ENCODE measurements at regions not wholly inside any gene's neighbourhood (a gene's known extent, or its start where the extent isn't known, plus 50 kb on each side); places are given as distances from the start of the nearest gene placed in this dataset.
"Not testable (repeated sequence)": the region's sequence is repeated elsewhere in the genome, so short reads cannot be mapped to it uniquely, and the experiment has no call there.

DNA sequence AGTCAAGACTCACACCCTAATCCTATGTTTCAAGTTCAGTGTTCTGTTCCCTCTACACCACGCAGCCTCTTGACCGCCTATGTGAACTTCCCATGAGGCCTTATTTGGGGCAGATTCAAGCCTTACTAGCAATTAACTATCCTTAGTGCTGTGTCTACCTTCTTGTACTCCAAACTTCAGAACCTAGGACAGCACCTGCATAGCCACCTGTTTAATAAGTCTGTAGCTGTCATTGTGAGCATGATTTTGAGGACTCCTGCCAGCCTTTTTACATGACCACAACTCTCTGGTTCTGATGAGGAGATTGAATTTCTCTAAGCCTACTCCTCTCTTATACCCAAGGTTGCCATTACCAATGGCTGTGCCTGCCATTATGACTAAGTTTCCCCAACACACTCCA is 50.8 kb upstream of the PCSK1 start:
- H3K36me3 ChIP-seq (ENCODE audit: control insufficient read depth in 2 of 2, insufficient read depth in 2 of 2, low read length in 2 of 2), result no peaks in the 10 kb centered on the region
- H3K4me1 ChIP-seq (ENCODE audit: control insufficient read depth, insufficient read depth, low read length), result no peaks in the 10 kb centered on the region
- H3K9ac ChIP-seq (ENCODE audit: low read length in 2 of 2), result no peak overlapping the region
- H3K9me3 ChIP-seq (ENCODE audit: control insufficient read depth in 2 of 2, low read length in 2 of 2), result no peaks in the 10 kb centered on the region
- no peak overlapping the region for H3K27ac ChIP-seq (ENCODE audit: low read length)
- no peak overlapping the region for H3K4me3 ChIP-seq (ENCODE audit: low read length in 2 of 2)
- no peaks in the 10 kb centered on the region for H3K27me3 ChIP-seq (ENCODE audit: control insufficient read depth in 1 of 2, insufficient read depth in 2 of 2, low read length in 2 of 2)

DNA sequence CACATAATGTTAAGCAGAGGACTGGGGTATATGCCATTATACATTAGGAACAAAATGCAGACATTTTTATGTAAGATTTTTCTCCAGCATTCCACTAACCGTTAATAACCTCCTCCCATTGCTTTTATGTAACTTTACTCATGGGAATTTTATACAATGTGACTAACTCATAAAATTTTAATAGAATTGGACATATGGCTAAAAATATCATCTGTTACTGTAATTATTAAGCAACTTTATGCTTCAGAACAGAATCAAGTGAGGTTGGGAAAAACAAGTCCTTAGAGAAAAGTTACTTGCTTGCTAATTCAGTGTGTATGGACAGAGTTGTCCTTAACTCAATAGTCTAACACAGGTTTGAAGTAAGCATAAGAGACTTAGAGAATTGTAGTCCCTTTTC is 54.8 kb upstream of the PCSK1 start:
- Histone ChIP-seq H3K4me1 (ENCODE audit: control insufficient read depth, insufficient read depth, low read length) (no peaks in the 10 kb centered on the region), H3K36me3 (ENCODE audit: control insufficient read depth in 2 of 2, insufficient read depth in 2 of 2, low read length in 2 of 2) (no peaks in the 10 kb centered on the region), H3K27me3 (ENCODE audit: control insufficient read depth in 1 of 2, insufficient read depth in 2 of 2, low read length in 2 of 2) (no peaks in the 10 kb centered on the region), H3K9ac (ENCODE audit: low read length in 2 of 2) (no peak overlapping the region), H3K27ac (ENCODE audit: low read length) (no peak overlapping the region), H3K9me3 (ENCODE audit: control insufficient read depth in 2 of 2, low read length in 2 of 2) (no peaks in the 10 kb centered on the region), H3K4me3 (ENCODE audit: low read length in 2 of 2) (no peak overlapping the region)

DNA sequence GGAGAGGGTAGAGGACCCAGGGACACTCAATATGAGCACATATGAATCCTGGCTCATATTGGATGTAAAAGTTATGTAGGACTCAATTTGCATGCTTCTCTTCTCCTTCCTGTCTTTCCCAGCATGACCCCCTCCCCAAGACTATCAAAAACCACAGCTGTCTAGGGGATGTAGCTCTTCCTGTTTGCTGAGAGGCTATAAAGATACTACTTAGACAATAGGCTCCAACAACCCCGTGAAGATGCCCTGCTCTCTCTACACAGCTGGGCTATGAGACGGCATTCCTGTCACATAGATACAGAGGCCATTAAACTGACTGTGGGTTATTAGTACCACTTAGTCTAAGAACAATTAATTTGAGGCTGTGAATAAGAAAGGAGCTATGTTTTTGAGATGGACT is 56.5 kb upstream of the PCSK1 start:
- Histone ChIP-seq H3K9ac (ENCODE audit: low read length in 2 of 2) (no peak overlapping the region), H3K4me1 (ENCODE audit: control insufficient read depth, insufficient read depth, low read length) (no peaks in the 10 kb centered on the region), H3K27me3 (ENCODE audit: control insufficient read depth in 1 of 2, insufficient read depth in 2 of 2, low read length in 2 of 2) (no peaks in the 10 kb centered on the region), H3K27ac (ENCODE audit: low read length) (no peak overlapping the region), H3K4me3 (ENCODE audit: low read length in 2 of 2) (no peak overlapping the region), H3K36me3 (ENCODE audit: control insufficient read depth in 2 of 2, insufficient read depth in 2 of 2, low read length in 2 of 2) (no peaks in the 10 kb centered on the region), H3K9me3 (ENCODE audit: control insufficient read depth in 2 of 2, low read length in 2 of 2) (no peaks in the 10 kb centered on the region)

DNA sequence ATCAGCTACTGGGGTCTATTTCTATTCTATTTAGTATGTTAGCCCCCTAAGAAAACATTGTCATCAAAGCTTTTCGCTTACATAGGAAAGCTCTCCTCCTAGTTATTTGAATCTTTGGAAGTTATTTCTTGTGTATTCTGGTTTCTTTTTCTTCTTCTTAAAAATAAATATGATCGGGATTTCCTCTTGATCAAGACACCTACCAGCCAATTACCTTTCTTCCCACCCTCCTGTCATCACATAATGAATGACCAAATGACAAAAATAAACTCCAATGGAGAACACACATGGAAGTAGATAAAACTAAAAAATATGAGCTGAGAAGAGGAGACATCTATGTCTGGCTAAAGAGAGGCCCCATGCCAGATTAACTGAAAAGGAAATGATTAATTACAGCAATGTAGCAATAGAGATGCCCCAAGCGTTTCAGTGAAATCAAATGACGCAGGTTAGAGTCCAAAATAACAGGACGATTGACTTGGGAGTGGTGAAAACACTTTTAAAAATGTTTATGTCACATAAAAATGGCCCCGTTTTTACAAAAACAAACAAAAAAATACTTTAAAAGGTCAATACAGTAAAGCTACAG is 59.5 kb upstream of the PCSK1 start:
- Histone ChIP-seq H3K36me3 (ENCODE audit: control insufficient read depth in 2 of 2, insufficient read depth in 2 of 2, low read length in 2 of 2) (no peaks in the 10 kb centered on the region), H3K4me1 (ENCODE audit: control insufficient read depth, insufficient read depth, low read length) (no peaks in the 10 kb centered on the region), H3K27ac (ENCODE audit: low read length) (no peak overlapping the region), H3K4me3 (ENCODE audit: low read length in 2 of 2) (no peak overlapping the region), H3K27me3 (ENCODE audit: control insufficient read depth in 1 of 2, insufficient read depth in 2 of 2, low read length in 2 of 2) (no peaks in the 10 kb centered on the region), H3K9ac (ENCODE audit: low read length in 2 of 2) (no peak overlapping the region), H3K9me3 (ENCODE audit: control insufficient read depth in 2 of 2, low read length in 2 of 2) (no peaks in the 10 kb centered on the region)

DNA sequence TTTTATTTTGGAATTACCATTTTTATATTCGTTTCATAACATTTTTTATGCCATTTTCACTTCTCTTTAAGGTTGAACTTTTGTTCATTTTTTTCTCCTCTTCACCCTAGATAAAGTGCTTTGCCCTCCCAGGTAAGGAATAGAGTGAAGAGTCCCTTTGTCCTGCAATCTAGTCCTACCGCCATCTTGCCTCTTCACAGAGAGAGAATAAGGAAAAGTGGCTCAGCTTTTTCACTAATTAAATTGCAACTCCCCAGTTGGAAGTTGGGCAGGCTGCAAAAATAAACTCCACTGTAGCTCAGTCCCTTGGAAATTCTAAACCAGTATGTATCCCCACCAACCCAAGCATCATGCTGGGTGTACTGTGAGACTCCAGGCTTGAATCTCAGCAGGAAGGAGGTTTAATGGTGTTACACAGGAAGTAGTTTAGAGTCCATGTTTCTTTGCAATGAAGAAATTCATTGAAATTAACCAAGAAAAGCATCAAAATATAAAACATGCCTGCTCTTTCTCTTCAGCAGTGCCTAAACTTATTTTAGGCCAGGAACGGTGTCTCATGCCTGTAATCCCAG is 60.3 kb upstream of the PCSK1 start:
- Histone ChIP-seq H3K27me3 (ENCODE audit: control insufficient read depth in 1 of 2, insufficient read depth in 2 of 2, low read length in 2 of 2) (no peaks in the 10 kb centered on the region), H3K9ac (ENCODE audit: low read length in 2 of 2) (no peak overlapping the region), H3K36me3 (ENCODE audit: control insufficient read depth in 2 of 2, insufficient read depth in 2 of 2, low read length in 2 of 2) (no peaks in the 10 kb centered on the region), H3K27ac (ENCODE audit: low read length) (no peak overlapping the region), H3K9me3 (ENCODE audit: control insufficient read depth in 2 of 2, low read length in 2 of 2) (no peaks in the 10 kb centered on the region), H3K4me3 (ENCODE audit: low read length in 2 of 2) (no peak overlapping the region), H3K4me1 (ENCODE audit: control insufficient read depth, insufficient read depth, low read length) (no peaks in the 10 kb centered on the region)

DNA sequence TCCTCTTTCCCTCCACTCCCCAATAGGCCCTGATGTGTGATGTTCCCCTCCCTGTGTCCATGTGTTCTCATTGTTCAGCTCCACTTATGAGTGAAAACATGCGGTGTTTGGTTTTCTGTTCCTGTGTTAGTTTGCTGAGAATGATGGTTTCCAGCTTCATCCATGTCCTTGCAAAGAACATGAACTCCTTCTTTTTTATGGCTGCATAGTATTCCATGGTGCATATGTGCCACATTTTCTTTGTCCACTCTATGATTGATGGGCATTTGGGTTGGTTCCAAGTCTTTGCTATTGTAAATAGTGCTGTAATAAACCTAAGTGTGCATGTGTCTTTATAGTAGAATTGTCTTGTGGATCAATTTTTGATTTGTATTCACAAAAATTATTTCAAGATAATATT is 62.4 kb upstream of the PCSK1 start:
- not testable (repeated sequence) for H3K4me3 ChIP-seq (ENCODE audit: low read length in 2 of 2); H3K36me3 ChIP-seq (ENCODE audit: control insufficient read depth in 2 of 2, insufficient read depth in 2 of 2, low read length in 2 of 2); H3K4me1 ChIP-seq (ENCODE audit: control insufficient read depth, insufficient read depth, low read length); H3K9me3 ChIP-seq (ENCODE audit: control insufficient read depth in 2 of 2, low read length in 2 of 2); H3K27me3 ChIP-seq (ENCODE audit: control insufficient read depth in 1 of 2, insufficient read depth in 2 of 2, low read length in 2 of 2); H3K9ac ChIP-seq (ENCODE audit: low read length in 2 of 2); H3K27ac ChIP-seq (ENCODE audit: low read length)

DNA sequence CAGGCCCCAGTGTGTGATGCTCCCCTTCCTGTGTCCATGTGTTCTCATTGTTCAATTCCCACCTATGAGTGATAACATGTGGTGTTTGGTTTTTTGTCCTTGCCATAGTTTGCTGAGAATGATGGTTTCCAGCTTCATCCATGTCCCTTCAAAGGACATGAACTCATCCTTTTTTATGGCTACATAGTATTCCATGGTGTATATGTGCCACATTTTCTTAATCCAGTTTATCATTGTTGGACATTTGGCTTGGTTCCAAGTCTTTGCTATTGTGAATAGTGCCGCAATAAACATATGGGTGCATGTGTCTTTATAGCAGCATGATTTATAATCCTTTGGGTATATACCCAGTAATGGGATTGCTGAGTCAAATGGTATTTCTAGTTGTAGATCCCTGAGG is 64.0 kb upstream of the PCSK1 start:
- not testable (repeated sequence) for H3K9ac ChIP-seq (ENCODE audit: low read length in 2 of 2); H3K9me3 ChIP-seq (ENCODE audit: control insufficient read depth in 2 of 2, low read length in 2 of 2); H3K27me3 ChIP-seq (ENCODE audit: control insufficient read depth in 1 of 2, insufficient read depth in 2 of 2, low read length in 2 of 2); H3K36me3 ChIP-seq (ENCODE audit: control insufficient read depth in 2 of 2, insufficient read depth in 2 of 2, low read length in 2 of 2); H3K4me3 ChIP-seq (ENCODE audit: low read length in 2 of 2); H3K27ac ChIP-seq (ENCODE audit: low read length); H3K4me1 ChIP-seq (ENCODE audit: control insufficient read depth, insufficient read depth, low read length)

DNA sequence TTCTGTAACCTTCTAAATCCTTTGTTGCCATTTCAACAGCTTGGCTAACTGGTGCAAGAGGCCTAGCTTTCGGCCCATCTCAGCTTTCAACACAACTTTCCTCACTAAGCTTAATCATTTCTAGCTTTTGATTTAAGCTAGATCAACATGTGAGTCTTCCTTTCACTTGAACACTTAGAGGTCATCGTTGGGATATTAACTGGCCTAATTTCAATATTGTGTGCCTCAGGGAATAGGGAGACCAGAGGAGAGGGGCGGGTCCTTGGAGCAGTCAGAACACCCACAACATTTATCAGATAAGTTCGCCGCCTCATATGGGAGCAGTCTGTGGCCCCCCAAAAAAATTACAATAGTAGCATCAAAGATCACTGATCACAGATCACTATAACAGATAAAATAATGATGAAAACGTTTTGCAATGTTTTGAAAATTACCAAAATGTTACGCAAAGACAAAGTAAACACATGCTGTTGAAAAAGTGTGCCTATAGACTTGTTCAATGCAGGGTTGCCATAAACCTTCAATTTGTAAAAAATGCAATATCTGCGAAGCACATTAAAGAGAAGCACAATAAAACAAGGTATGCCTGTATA is 66.8 kb upstream of the PCSK1 start:
- Histone ChIP-seq H3K27me3 (ENCODE audit: control insufficient read depth in 1 of 2, insufficient read depth in 2 of 2, low read length in 2 of 2) (no peaks in the 10 kb centered on the region), H3K9ac (ENCODE audit: low read length in 2 of 2) (no peak overlapping the region), H3K4me3 (ENCODE audit: low read length in 2 of 2) (no peak overlapping the region), H3K4me1 (ENCODE audit: control insufficient read depth, insufficient read depth, low read length) (no peaks in the 10 kb centered on the region), H3K9me3 (ENCODE audit: control insufficient read depth in 2 of 2, low read length in 2 of 2) (no peaks in the 10 kb centered on the region), H3K27ac (ENCODE audit: low read length) (no peak overlapping the region), H3K36me3 (ENCODE audit: control insufficient read depth in 2 of 2, insufficient read depth in 2 of 2, low read length in 2 of 2) (no peaks in the 10 kb centered on the region)

DNA sequence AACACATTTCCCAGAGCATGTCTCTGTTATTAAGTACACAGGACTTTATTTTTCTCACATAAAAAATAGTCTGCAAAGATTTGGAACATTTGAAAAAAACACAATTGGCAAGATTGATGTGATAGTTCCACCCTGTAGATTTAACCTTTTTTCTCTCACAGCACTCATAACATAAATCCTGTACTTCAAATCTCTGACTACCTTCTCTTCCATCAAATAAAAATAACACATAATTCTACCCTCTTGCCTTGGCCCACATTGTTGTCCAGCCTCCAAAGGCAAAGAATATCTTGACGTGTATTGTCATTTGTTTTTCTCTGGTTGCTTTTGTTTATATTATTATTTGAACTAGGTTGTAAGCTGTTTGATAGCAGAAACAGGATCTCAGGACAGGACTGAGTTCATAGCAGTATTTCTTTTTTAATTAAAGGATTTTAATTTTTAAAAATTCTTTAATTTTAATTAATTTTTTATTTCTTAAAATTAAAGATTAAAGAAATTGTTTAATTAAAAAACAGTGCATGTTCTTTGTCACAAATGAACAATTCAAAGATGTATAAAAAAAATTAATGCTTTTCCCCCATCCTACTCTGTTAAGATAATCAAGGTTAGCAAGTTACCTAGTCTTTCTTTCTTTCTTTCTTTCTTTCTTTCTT is 69.1 kb upstream of the PCSK1 start:
- H3K36me3 ChIP-seq (ENCODE audit: control insufficient read depth in 2 of 2, insufficient read depth in 2 of 2, low read length in 2 of 2), result no peaks in the 10 kb centered on the region
- no peak overlapping the region for H3K27ac ChIP-seq (ENCODE audit: low read length)

DNA sequence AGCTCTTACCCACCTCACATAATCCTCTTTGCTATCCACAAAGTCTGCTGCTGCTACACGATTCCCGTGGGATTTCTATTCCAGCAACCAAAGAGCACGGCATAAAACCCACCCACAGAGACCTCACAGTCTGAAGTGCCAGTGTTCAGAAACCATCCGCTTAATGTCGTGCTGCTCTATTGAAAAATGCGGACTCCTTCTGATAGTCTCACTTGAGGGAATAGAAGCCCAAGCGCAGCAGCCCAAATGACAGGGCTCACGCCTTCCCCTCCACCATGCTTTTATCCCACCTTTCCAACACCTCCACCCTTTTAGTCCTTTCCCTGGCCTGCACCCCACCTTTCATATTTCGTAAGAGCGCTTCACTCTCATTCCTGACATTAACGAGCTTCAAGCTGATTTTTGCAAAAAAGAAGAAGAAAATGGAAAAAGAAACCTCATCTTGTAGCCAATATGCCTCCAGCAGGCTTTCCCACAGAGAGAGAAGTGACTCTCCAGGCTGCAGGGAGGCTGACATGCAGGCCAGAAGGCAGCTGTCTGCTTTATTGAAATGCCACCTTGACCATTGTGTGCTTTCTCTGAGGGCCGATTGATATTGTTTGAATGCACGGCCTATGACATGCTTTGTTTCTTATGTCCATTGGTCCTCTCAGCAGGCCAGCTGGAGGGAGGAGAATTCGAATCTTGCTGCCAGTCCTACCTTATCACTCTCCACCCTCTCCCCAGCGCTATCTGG is 70.6 kb upstream of the PCSK1 start:
- no peaks in the 10 kb centered on the region for H3K36me3 ChIP-seq (ENCODE audit: control insufficient read depth in 2 of 2, insufficient read depth in 2 of 2, low read length in 2 of 2)
- H3K27me3 ChIP-seq (ENCODE audit: control insufficient read depth in 1 of 2, insufficient read depth in 2 of 2, low read length in 2 of 2), result no peaks in the 10 kb centered on the region
- no peak overlapping the region for H3K27ac ChIP-seq (ENCODE audit: low read length)
- H3K9ac ChIP-seq (ENCODE audit: low read length in 2 of 2), result no peak overlapping the region
- no peaks in the 10 kb centered on the region for H3K4me1 ChIP-seq (ENCODE audit: control insufficient read depth, insufficient read depth, low read length)
- H3K9me3 ChIP-seq (ENCODE audit: control insufficient read depth in 2 of 2, low read length in 2 of 2), result no peaks in the 10 kb centered on the region
- no peak overlapping the region for H3K4me3 ChIP-seq (ENCODE audit: low read length in 2 of 2)

More for the DNA sequence above, 69.1 kb upstream of the PCSK1 start:
- Histone ChIP-seq H3K9me3 (ENCODE audit: control insufficient read depth in 2 of 2, low read length in 2 of 2) (no peaks in the 10 kb centered on the region), H3K9ac (ENCODE audit: low read length in 2 of 2) (no peak overlapping the region), H3K4me3 (ENCODE audit: low read length in 2 of 2) (no peak overlapping the region), H3K27me3 (ENCODE audit: control insufficient read depth in 1 of 2, insufficient read depth in 2 of 2, low read length in 2 of 2) (no peaks in the 10 kb centered on the region), H3K4me1 (ENCODE audit: control insufficient read depth, insufficient read depth, low read length) (no peaks in the 10 kb centered on the region)
